Germinal center (tissue), 1 donor: ENCODE measurements at regions not wholly inside any gene's neighbourhood (a gene's known extent, or its start where the extent isn't known, plus 50 kb on each side); places are given as distances from the start of the nearest gene placed in this dataset.
"Not testable (repeated sequence)": the region's sequence is repeated elsewhere in the genome, so short reads cannot be mapped to it uniquely, and the experiment has no call there.

Experiments
- DNase-seq: peaks from one replicate; pipeline ENCODE4 v3.0.0; 2012; ENCODE audit warnings: mixed read lengths, low spot score

GRCh38 chr4:19631814-19632213 is 619.9 kb upstream of the SLIT2 start:
- no peak for DNase-seq

- no peak for DNase-seq
These were observed 627.8 kb upstream of the SLIT2 start for GRCh38 chr4:19623866-19624265.

GRCh38 chr4:19615086-19615689 is 636.5 kb upstream of the SLIT2 start:
- DNase-seq = no peak

- no peak for DNase-seq
These were observed 637.5 kb upstream of the SLIT2 start for GRCh38 chr4:19614171-19614570.

- DNase-seq = no peak
These were observed 655.4 kb upstream of the SLIT2 start for GRCh38 chr4:19596342-19596741.

- DNase-seq = no peak
These were observed 659.3 kb upstream of the SLIT2 start for GRCh38 chr4:19592391-19592790.

- DNase-seq = no peak
These were observed 667.7 kb upstream of the SLIT2 start for GRCh38 chr4:19583827-19584569.

- DNase-seq = no peak
These were observed 671.6 kb upstream of the SLIT2 start for GRCh38 chr4:19580095-19580494.

GRCh38 chr4:19579608-19580007 is 672.1 kb upstream of the SLIT2 start:
- DNase-seq = no peak

- no peak for DNase-seq
These were observed 674.6 kb upstream of the SLIT2 start for GRCh38 chr4:19577097-19577496.

- DNase-seq = no peak
These were observed 675.8 kb upstream of the SLIT2 start for GRCh38 chr4:19575924-19576323.

GRCh38 chr4:19566041-19566440 is 685.7 kb upstream of the SLIT2 start:
- DNase-seq = no peak

GRCh38 chr4:19562456-19562855 is 689.2 kb upstream of the SLIT2 start:
- DNase-seq = no peak

GRCh38 chr4:19557161-19557560 is 694.5 kb upstream of the SLIT2 start:
- no peak for DNase-seq

- DNase-seq = not testable (repeated sequence)
These were observed 695.4 kb upstream of the SLIT2 start for GRCh38 chr4:19556276-19556675.

- no peak for DNase-seq
These were observed 704.2 kb upstream of the SLIT2 start for GRCh38 chr4:19547463-19547862.

GRCh38 chr4:19544446-19545125 is 707.1 kb upstream of the SLIT2 start:
- no peak for DNase-seq

GRCh38 chr4:19540859-19541540 is 710.7 kb upstream of the SLIT2 start:
- DNase-seq = no peak

- DNase-seq = no peak
These were observed 712.5 kb upstream of the SLIT2 start for GRCh38 chr4:19539201-19539600.

GRCh38 chr4:19534159-19534558 is 717.5 kb upstream of the SLIT2 start:
- no peak for DNase-seq

- DNase-seq = no peak
These were observed 719.5 kb upstream of the SLIT2 start for GRCh38 chr4:19531906-19532848.

- no peak for DNase-seq
These were observed 727.7 kb upstream of the SLIT2 start for GRCh38 chr4:19523964-19524363.
